Neural cell (in vitro differentiated cells): ENCODE measurements at regions not wholly inside any gene's neighbourhood (a gene's known extent, or its start where the extent isn't known, plus 50 kb on each side); places are given as distances from the start of the nearest gene placed in this dataset.

Experiments used
- H2AFZ ChIP-seq: fragments of 200-600, 300-800 bp; sonication (generic), shearing (Covaris generic); 2 replicates; pipeline ENCODE4 v1.6.0; 2014; ENCODE audit warnings: low read depth, mild to moderate bottlenecking, antibody characterized with exemption, low read length, moderate library complexity
- H3F3A ChIP-seq: fragments of 200-600 bp; shearing (Covaris generic); 2 replicates; pipeline ENCODE4 v1.6.1; 2016; ENCODE audit warnings: mild to moderate bottlenecking, moderate library complexity, mixed read lengths, antibody characterized with exemption, low read length; ENCODE audit not compliant: insufficient read depth, poor library complexity, severe bottlenecking
- H3K27ac ChIP-seq: fragments of 200-600, 300-800 bp; sonication (generic), shearing (Covaris generic); 2 replicates; pipeline ENCODE4 v1.5.1; 2014; ENCODE audit warnings: mild to moderate bottlenecking, low read length, moderate library complexity
- H3K27me3 ChIP-seq: fragments of 300-800, 200-600 bp; sonication (generic), shearing (Covaris generic); 2 replicates; pipeline ENCODE4 v1.6.0; 2014; ENCODE audit warnings: mild to moderate bottlenecking, low read depth, low read length, moderate library complexity; ENCODE audit not compliant: insufficient read depth
- H3K36me3 ChIP-seq: fragments of 300-800, 200-600 bp; sonication (generic), shearing (Covaris generic); 2 replicates; pipeline ENCODE4 v1.5.1; 2014; ENCODE audit warnings: mild to moderate bottlenecking, antibody characterized with exemption, low read length, moderate library complexity; ENCODE audit not compliant: insufficient read depth
- H3K4me2 ChIP-seq: fragments of 300-800, 200-600 bp; sonication (generic), shearing (Covaris generic); 2 replicates; pipeline ENCODE4 v1.6.0; 2014; ENCODE audit warnings: mild to moderate bottlenecking, low read length
- H3K4me3 ChIP-seq: fragments of 300-800, 200-600 bp; sonication (generic), shearing (Covaris generic); 2 replicates; pipeline ENCODE4 v1.5.1; 2014; ENCODE audit warnings: mild to moderate bottlenecking, low read length, moderate library complexity
- H3K79me2 ChIP-seq: fragments of 200-600 bp; shearing (Covaris generic); replicated peaks from 2 replicates; pipeline ENCODE4 v1.6.0; 2014; ENCODE audit warnings: mild to moderate bottlenecking, low read length, moderate library complexity; ENCODE audit not compliant: insufficient read depth
- H3K9ac ChIP-seq: fragments of 300-800, 200-600 bp; sonication (generic), shearing (Covaris generic); 2 replicates; pipeline ENCODE4 v1.6.1; 2016; ENCODE audit warnings: mild to moderate bottlenecking, low read length, mixed read lengths
- H3K9me2 ChIP-seq: fragments of 200-600 bp; shearing (Covaris generic); 2 replicates; pipeline ENCODE4 v1.6.1; 2016; ENCODE audit warnings: mild to moderate bottlenecking, low read length, mixed read lengths; ENCODE audit not compliant: insufficient read depth
- H3K9me3 ChIP-seq: fragments of 200-600, 300-800 bp; sonication (generic), shearing (Covaris generic); 2 replicates; pipeline ENCODE4 v1.6.1; 2016; ENCODE audit warnings: mild to moderate bottlenecking, mixed run types, low read length, moderate library complexity, mixed read lengths
- H4K20me1 ChIP-seq: fragments of 200-600 bp; shearing (Covaris generic); 2 replicates; pipeline ENCODE4 v1.6.1; 2016; ENCODE audit warnings: mild to moderate bottlenecking, mixed run types; ENCODE audit not compliant: insufficient read depth
- EP300 ChIP-seq: fragments of 450-650 bp; conservative IDR thresholded peaks from 2 replicates; pipeline ENCODE4 v1.6.1; 2014; ENCODE audit warnings: antibody characterized with exemption, mild to moderate bottlenecking, moderate library complexity; ENCODE audit not compliant: poor library complexity, severe bottlenecking
- EZH2 ChIP-seq: fragments of 200-600, 300-800 bp; shearing (Covaris generic), sonication (generic); IDR thresholded peaks from 2 replicates; pipeline ENCODE4 v1.6.1; 2014; ENCODE audit warnings: antibody characterized with exemption, low read length, borderline replicate concordance, mild to moderate bottlenecking; ENCODE audit not compliant: insufficient read depth, poor library complexity, severe bottlenecking
- MXI1 ChIP-seq: fragments of 450-650 bp; conservative IDR thresholded peaks from 2 replicates; pipeline ENCODE4 v1.6.1; 2014; ENCODE audit warnings: antibody characterized with exemption, mild to moderate bottlenecking; ENCODE audit not compliant: poor library complexity, severe bottlenecking
- POLR2AphosphoS5 ChIP-seq: IDR thresholded peaks from 2 replicates; pipeline ENCODE4 v1.6.1; 2012
- RAD21 ChIP-seq: fragments of 450-650 bp; conservative IDR thresholded peaks from 2 replicates; pipeline ENCODE4 v1.6.1; 2014; ENCODE audit warnings: antibody characterized with exemption, mild to moderate bottlenecking, moderate library complexity
- TAF1 ChIP-seq: IDR thresholded peaks from 2 replicates; pipeline ENCODE4 v1.6.1; 2012; ENCODE audit warnings: low read depth
- TF ChIP-seq, protein P1 (sequence below): fragments of 450-650 bp; IDR thresholded peaks from 2 replicates; pipeline ENCODE4 v1.5.1; 2014; ENCODE audit warnings: antibody characterized with exemption, mild to moderate bottlenecking, moderate library complexity; ENCODE audit not compliant: poor library complexity, severe bottlenecking

DNA sequence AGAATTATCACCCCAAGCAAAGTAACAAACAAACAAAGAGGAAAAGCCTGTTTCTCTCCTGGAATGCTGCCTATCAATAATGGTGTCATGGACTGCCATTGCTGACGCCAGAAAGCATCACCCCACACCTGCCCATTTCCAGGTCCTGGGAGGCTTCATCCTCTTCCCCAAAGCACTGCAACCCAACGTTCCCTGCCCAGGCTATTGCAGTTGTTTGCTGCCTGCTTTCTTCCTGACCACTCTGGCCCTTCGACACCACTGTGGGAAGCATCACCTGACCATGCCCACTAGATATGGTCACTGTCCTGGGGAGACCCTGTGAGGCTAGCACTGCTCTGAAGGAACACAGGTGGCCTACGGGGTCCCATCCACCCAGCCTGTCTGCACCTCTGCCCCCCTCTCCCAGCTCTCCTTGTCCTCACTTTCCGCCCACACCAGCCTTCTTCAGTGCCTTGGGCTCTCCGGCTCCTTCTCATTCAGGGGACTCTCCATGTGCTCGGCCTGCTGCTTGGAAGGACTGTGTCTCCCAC is 439.6 kb downstream of the GLRX3 start:
- Histone ChIP-seq H3F3A (no peaks in the 10 kb centered on the region), H3K4me3 (no peak overlapping the region), H3K27me3 (no peaks in the 10 kb centered on the region), H3K79me2 (no peaks in the 10 kb centered on the region), H3K4me2 (no peak overlapping the region), H3K27ac (no peak overlapping the region), H4K20me1 (no peaks in the 10 kb centered on the region), H3K36me3 (no peaks in the 10 kb centered on the region), H3K9ac (no peak overlapping the region), H2AFZ (no peak overlapping the region), H3K9me3 (no peaks in the 10 kb centered on the region), H3K9me2 (no peaks in the 10 kb centered on the region)
- TF ChIP-seq MXI1 (no peak), RAD21 (no peak), POLR2AphosphoS5 (no peak), TAF1 (no peak)
- TF ChIP-seq, protein P1, sequence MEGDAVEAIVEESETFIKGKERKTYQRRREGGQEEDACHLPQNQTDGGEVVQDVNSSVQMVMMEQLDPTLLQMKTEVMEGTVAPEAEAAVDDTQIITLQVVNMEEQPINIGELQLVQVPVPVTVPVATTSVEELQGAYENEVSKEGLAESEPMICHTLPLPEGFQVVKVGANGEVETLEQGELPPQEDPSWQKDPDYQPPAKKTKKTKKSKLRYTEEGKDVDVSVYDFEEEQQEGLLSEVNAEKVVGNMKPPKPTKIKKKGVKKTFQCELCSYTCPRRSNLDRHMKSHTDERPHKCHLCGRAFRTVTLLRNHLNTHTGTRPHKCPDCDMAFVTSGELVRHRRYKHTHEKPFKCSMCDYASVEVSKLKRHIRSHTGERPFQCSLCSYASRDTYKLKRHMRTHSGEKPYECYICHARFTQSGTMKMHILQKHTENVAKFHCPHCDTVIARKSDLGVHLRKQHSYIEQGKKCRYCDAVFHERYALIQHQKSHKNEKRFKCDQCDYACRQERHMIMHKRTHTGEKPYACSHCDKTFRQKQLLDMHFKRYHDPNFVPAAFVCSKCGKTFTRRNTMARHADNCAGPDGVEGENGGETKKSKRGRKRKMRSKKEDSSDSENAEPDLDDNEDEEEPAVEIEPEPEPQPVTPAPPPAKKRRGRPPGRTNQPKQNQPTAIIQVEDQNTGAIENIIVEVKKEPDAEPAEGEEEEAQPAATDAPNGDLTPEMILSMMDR = no peak

DNA sequence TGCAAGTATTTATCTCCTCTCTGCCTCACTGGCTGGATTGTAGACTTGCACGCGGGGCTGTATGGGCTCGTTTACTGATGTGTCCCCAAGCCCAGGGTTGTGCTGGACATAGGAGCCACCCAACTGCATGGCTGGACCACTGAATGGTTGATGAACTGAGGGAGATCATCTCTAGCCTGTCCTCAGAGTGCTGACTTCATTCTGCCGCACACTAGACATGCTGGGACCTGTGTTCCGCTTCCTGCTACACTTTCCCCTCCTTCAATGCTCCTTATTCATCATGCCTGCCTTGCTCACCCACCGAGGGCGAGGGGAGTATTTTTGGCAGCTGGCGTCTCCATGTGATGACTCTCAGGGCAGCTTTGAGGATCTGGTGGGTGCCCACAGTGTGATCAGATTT is 440.2 kb downstream of the GLRX3 start:
- Histone ChIP-seq H3K9ac (no peak overlapping the region), H3K4me3 (no peak overlapping the region), H3K27ac (no peak overlapping the region), H3K79me2 (no peaks in the 10 kb centered on the region), H3K36me3 (no peaks in the 10 kb centered on the region), H3F3A (no peaks in the 10 kb centered on the region), H3K9me2 (no peaks in the 10 kb centered on the region), H3K9me3 (no peaks in the 10 kb centered on the region), H3K4me2 (no peak overlapping the region), H2AFZ (no peak overlapping the region), H3K27me3 (no peaks in the 10 kb centered on the region), H4K20me1 (no peaks in the 10 kb centered on the region)
- no peak for TF ChIP-seq EP300

DNA sequence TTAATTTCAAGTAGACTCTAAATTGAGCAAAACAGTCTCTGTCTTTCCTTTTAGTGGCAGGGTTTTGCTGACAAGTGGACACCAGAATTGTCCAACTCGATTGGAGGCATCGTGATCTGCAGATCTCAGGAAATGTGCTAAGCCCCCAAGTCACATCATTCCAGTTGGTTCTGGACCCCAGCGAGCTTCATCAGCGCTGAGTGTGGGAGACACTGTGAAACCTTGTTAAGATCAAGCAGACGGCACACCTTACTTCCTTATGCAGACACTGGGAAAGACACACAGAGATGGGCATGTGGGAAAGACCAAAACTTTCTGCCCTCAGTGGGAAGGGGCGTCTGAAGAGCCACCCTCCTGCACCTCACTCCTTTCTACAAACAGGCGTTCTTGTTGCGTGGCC is 440.8 kb downstream of the GLRX3 start:
- H3K36me3 ChIP-seq = no peaks in the 10 kb centered on the region
- H3F3A ChIP-seq = no peaks in the 10 kb centered on the region
- H3K4me3 ChIP-seq = no peak overlapping the region
- H3K27ac ChIP-seq = no peak overlapping the region
- H2AFZ ChIP-seq = no peak overlapping the region
- H3K9me2 ChIP-seq = no peaks in the 10 kb centered on the region
- no peak overlapping the region for H3K4me2 ChIP-seq
- H3K9ac ChIP-seq = no peak overlapping the region
- no peaks in the 10 kb centered on the region for H3K27me3 ChIP-seq
- H4K20me1 ChIP-seq = no peaks in the 10 kb centered on the region
- no peaks in the 10 kb centered on the region for H3K9me3 ChIP-seq
- H3K79me2 ChIP-seq = no peaks in the 10 kb centered on the region
- TF ChIP-seq EP300 (no peak), POLR2AphosphoS5 (no peak), EZH2 (no peak), TAF1 (no peak), RAD21 (no peak), MXI1 (no peak)
